ENCODE measurements at regions not wholly inside any gene's neighbourhood (a gene's known extent, or its start where the extent isn't known, plus 50 kb on each side); places are given as distances from the start of the nearest gene placed in this dataset.

DNA sequence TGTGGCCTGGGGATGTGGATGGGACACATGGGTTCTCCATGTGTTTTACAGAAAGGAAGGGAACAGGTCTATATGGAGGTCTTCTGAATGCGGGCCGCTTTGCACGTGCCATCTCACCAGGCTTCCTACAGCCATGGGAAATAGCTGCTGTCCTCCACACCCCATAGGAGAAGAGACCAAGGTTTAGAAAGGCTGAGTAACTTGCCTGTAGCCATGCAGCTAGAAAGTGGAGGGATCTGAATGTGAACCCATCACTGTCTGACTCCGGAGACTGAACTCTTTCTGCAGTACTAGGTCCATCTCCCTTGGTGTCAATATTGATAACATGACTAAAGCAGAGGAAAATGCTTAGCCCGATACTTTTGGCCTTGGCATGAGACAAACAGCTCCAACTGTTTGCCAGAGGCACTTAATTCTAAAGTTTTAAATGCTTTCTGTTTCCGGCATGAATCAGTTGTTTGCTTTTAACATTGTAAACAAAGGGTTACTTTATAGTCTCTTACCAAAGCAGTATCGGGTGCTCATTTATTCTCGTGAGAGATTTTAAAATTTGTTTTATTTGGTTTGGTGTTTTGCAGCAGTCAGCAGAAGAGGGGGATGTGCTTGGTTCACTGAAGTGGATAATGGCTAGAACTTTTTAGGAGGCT, 64.8 kb upstream of the LOXL4 start:
- TF ChIP-seq ZNF8 (CRISPR knock-in tag; IDR thresholded peaks at IDR 0.05) (no peak), ZFP30 (CRISPR knock-in tag; IDR thresholded peaks at IDR 0.05) (no peak), RARB (CRISPR knock-in tag; IDR thresholded peaks at IDR 0.05) (no peak)
- no peak for ATAC-seq

DNA sequence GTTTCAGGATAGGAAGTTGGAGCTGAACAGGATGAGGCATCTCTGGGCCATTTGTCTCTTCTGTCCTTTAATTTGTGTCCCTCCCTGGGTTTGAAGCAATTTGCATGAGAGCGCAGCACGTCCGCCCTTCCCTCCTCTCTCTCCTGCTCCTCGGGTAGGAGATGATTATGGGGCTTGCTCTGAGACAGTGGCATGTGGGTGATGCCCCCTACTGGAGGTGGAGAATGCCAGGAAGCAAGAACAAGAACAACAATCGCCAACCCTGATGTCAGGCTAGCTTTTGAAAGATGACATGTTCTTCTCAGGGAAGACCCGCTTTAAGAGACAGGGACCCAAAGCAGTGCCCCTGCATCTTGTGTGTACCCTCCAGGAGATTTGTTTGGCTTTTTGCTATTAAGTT, 63.9 kb upstream of the LOXL4 start:
- ATAC-seq = no peak
- TF ChIP-seq CSDC2 (CRISPR knock-in tag; IDR thresholded peaks at IDR 0.05) (no peak), ZFP30 (CRISPR knock-in tag; IDR thresholded peaks at IDR 0.05) (no peak), BACH2 (CRISPR knock-in tag; IDR thresholded peaks at IDR 0.05; ENCODE audit: borderline replicate concordance) (no peak), RARB (CRISPR knock-in tag; IDR thresholded peaks at IDR 0.05) (no peak), TOX (CRISPR knock-in tag; IDR thresholded peaks at IDR 0.05; ENCODE audit: borderline replicate concordance) (no peak), ISL1 (CRISPR knock-in tag; IDR thresholded peaks at IDR 0.05) (no peak), OSR1 (CRISPR knock-in tag; IDR thresholded peaks at IDR 0.05) (no peak), TCF4 (CRISPR knock-in tag; IDR thresholded peaks at IDR 0.05; ENCODE audit: borderline replicate concordance) (no peak), ZNF8 (CRISPR knock-in tag; IDR thresholded peaks at IDR 0.05) (no peak), ESRRG (CRISPR knock-in tag; IDR thresholded peaks at IDR 0.05) (no peak), GLIS3 (CRISPR knock-in tag; IDR thresholded peaks at IDR 0.05) (no peak), ZFP3 (CRISPR knock-in tag; IDR thresholded peaks at IDR 0.05) (no peak), PPARA (CRISPR knock-in tag; IDR thresholded peaks at IDR 0.05; ENCODE audit: borderline replicate concordance) (no peak)
- TF ChIP-seq, protein P1, sequence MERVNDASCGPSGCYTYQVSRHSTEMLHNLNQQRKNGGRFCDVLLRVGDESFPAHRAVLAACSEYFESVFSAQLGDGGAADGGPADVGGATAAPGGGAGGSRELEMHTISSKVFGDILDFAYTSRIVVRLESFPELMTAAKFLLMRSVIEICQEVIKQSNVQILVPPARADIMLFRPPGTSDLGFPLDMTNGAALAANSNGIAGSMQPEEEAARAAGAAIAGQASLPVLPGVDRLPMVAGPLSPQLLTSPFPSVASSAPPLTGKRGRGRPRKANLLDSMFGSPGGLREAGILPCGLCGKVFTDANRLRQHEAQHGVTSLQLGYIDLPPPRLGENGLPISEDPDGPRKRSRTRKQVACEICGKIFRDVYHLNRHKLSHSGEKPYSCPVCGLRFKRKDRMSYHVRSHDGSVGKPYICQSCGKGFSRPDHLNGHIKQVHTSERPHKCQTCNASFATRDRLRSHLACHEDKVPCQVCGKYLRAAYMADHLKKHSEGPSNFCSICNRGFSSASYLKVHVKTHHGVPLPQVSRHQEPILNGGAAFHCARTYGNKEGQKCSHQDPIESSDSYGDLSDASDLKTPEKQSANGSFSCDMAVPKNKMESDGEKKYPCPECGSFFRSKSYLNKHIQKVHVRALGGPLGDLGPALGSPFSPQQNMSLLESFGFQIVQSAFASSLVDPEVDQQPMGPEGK (CRISPR knock-in tag; IDR thresholded peaks at IDR 0.05; ENCODE audit: borderline replicate concordance) = no peak
- TF ChIP-seq, protein P2, sequence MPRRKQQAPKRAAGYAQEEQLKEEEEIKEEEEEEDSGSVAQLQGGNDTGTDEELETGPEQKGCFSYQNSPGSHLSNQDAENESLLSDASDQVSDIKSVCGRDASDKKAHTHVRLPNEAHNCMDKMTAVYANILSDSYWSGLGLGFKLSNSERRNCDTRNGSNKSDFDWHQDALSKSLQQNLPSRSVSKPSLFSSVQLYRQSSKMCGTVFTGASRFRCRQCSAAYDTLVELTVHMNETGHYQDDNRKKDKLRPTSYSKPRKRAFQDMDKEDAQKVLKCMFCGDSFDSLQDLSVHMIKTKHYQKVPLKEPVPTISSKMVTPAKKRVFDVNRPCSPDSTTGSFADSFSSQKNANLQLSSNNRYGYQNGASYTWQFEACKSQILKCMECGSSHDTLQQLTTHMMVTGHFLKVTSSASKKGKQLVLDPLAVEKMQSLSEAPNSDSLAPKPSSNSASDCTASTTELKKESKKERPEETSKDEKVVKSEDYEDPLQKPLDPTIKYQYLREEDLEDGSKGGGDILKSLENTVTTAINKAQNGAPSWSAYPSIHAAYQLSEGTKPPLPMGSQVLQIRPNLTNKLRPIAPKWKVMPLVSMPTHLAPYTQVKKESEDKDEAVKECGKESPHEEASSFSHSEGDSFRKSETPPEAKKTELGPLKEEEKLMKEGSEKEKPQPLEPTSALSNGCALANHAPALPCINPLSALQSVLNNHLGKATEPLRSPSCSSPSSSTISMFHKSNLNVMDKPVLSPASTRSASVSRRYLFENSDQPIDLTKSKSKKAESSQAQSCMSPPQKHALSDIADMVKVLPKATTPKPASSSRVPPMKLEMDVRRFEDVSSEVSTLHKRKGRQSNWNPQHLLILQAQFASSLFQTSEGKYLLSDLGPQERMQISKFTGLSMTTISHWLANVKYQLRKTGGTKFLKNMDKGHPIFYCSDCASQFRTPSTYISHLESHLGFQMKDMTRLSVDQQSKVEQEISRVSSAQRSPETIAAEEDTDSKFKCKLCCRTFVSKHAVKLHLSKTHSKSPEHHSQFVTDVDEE (CRISPR knock-in tag; IDR thresholded peaks at IDR 0.05) = no peak
- TF ChIP-seq, protein P3, sequence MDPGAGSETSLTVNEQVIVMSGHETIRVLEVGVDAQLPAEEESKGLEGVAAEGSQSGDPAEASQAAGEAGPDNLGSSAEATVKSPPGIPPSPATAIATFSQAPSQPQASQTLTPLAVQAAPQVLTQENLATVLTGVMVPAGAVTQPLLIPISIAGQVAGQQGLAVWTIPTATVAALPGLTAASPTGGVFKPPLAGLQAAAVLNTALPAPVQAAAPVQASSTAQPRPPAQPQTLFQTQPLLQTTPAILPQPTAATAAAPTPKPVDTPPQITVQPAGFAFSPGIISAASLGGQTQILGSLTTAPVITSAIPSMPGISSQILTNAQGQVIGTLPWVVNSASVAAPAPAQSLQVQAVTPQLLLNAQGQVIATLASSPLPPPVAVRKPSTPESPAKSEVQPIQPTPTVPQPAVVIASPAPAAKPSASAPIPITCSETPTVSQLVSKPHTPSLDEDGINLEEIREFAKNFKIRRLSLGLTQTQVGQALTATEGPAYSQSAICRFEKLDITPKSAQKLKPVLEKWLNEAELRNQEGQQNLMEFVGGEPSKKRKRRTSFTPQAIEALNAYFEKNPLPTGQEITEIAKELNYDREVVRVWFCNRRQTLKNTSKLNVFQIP (CRISPR knock-in tag; IDR thresholded peaks at IDR 0.05; ENCODE audit: borderline replicate concordance, low read depth) = no peak

DNA sequence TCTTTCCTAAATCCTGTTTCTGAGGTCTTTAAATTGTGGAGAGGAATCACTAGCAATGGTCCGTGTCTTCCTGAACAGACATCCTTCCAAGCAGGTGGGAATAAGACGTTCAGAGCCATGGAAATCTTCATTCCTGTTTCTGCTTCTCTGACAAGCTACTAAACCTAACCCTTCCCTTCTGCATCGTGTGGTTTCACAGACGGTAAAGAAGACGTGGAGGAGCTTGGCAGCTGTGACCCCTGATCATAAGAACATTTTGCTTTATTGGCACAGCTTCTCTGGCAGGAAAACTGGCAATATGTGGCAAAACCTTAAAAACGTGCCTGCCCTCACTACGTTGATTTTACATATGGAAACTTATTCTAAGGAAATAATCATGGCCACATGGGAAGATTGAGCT, 63.0 kb upstream of the LOXL4 start:
- TF ChIP-seq TOX (CRISPR knock-in tag; IDR thresholded peaks at IDR 0.05; ENCODE audit: borderline replicate concordance) = no peak
- no peak for TF ChIP-seq ZFP3 (CRISPR knock-in tag; IDR thresholded peaks at IDR 0.05)
- TF ChIP-seq, protein P3 (CRISPR knock-in tag; IDR thresholded peaks at IDR 0.05; ENCODE audit: borderline replicate concordance, low read depth) = no peak
- TF ChIP-seq PPARA (CRISPR knock-in tag; IDR thresholded peaks at IDR 0.05; ENCODE audit: borderline replicate concordance) = no peak
- TF ChIP-seq SNAI2 (CRISPR knock-in tag; IDR thresholded peaks at IDR 0.05) = no peak
- TF ChIP-seq, protein P4, sequence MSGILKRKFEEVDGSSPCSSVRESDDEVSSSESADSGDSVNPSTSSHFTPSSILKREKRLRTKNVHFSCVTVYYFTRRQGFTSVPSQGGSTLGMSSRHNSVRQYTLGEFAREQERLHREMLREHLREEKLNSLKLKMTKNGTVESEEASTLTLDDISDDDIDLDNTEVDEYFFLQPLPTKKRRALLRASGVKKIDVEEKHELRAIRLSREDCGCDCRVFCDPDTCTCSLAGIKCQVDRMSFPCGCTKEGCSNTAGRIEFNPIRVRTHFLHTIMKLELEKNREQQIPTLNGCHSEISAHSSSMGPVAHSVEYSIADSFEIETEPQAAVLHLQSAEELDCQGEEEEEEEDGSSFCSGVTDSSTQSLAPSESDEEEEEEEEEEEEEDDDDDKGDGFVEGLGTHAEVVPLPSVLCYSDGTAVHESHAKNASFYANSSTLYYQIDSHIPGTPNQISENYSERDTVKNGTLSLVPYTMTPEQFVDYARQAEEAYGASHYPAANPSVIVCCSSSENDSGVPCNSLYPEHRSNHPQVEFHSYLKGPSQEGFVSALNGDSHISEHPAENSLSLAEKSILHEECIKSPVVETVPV (CRISPR knock-in tag; IDR thresholded peaks at IDR 0.05) = no peak
- TF ChIP-seq TCF4 (CRISPR knock-in tag; IDR thresholded peaks at IDR 0.05; ENCODE audit: borderline replicate concordance) = no peak
- TF ChIP-seq, protein P5, sequence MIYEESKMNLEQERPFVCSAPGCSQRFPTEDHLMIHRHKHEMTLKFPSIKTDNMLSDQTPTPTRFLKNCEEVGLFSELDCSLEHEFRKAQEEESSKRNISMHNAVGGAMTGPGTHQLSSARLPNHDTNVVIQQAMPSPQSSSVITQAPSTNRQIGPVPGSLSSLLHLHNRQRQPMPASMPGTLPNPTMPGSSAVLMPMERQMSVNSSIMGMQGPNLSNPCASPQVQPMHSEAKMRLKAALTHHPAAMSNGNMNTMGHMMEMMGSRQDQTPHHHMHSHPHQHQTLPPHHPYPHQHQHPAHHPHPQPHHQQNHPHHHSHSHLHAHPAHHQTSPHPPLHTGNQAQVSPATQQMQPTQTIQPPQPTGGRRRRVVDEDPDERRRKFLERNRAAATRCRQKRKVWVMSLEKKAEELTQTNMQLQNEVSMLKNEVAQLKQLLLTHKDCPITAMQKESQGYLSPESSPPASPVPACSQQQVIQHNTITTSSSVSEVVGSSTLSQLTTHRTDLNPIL (CRISPR knock-in tag; IDR thresholded peaks at IDR 0.05; ENCODE audit: low read depth) = no peak
- TF ChIP-seq ZC3H10 (CRISPR knock-in tag; IDR thresholded peaks at IDR 0.05) = no peak
- TF ChIP-seq ESRRG (CRISPR knock-in tag; IDR thresholded peaks at IDR 0.05) = no peak
- no peak for ATAC-seq

Data from SK-N-SH treated with all-trans-retinoic acid at 6 μM for 48 hours (cell line).